ELR (cell line): ENCODE measurements at regions not wholly inside any gene's neighbourhood (a gene's known extent, or its start where the extent isn't known, plus 50 kb on each side); places are given as distances from the start of the nearest gene placed in this dataset.

Experiments used
- DNase-seq: peaks from one replicate; pipeline ENCODE4 v3.0.0-alpha.2; 2015; ENCODE audit warnings: low read depth

DNA sequence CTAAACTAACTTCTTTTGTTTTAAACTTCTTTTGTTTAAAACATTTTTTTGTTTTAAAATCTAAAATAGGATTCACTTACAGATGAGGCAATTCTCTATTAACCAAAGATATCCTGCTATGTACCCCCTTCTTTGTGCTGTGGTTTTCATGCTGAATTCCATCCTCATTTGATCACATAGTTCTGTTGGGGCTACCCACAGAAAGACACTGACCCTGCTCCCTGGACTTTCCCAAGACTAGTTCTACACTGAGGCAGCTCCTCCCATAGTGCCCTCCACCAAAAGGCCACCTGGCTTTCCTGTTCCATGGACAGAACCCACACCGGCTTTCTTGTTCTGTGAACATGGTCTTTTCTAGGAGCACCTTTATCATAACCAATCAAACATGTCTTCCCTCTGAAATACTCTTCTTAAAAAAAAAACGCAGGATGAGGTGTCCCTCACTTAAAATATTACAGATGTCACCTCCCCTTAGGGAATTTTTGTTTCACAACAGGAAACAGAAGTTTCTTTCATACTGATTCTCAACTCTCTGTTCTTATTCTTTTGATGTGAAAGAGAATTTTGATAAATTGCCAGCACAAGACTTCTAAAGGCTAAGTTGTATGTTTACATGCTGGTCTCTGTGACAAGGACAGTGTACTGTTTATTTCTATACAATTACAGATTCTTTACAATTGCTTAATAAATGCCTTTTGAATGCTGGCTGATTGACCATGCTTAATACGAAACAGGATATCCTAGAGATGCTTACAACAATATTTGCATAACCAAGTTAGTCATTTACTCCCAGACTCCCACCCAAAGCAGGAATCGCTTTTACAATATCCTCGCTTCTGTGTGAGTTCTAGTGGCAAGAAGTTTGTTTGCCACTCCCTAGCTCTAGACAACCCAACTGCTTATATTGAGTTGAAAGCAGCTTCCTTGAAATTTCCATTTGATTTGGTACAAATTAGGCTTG is 300.4 kb downstream of the DTWD2 start:
- DNase-seq, result no peak

DNA sequence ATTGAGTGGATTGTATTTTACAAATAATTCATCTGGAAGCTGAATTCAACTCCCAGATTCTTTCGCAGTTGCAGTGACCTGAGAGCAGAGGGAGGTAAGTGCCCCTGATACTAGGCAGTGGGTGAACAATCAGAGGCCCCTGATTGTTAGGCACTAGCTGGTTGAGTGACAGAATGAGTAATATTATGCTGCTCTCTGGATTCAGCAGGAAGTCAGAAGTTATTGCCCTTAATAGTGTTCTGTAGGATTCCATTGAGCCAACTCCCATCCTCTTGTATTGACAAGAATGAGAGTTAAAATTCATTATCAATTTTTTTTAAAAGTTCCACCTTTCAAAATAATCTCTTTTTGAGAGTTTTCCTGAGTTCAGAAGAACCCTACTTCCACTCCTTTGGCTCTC is 301.2 kb downstream of the DTWD2 start:
- DNase-seq, result no peak

DNA sequence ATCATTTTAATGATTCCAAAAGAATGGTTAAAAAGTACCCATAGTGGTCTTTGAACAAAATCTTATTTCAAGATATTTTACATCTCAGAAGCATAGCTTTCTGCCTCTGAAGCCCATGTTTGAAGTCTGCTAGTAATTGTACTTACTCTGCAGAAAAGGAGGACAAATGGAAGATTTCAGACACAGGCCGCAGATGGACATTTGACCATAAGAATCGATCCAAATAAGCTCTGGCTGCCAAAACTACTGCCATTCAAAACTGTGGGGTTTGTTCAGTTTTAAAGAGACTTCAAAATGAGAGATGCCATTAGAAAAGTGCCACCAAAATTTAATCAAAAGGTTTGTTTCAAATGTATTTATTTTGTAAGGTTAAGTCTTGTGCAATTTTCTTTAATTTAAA is 306.7 kb downstream of the DTWD2 start:
- no peak for DNase-seq

DNA sequence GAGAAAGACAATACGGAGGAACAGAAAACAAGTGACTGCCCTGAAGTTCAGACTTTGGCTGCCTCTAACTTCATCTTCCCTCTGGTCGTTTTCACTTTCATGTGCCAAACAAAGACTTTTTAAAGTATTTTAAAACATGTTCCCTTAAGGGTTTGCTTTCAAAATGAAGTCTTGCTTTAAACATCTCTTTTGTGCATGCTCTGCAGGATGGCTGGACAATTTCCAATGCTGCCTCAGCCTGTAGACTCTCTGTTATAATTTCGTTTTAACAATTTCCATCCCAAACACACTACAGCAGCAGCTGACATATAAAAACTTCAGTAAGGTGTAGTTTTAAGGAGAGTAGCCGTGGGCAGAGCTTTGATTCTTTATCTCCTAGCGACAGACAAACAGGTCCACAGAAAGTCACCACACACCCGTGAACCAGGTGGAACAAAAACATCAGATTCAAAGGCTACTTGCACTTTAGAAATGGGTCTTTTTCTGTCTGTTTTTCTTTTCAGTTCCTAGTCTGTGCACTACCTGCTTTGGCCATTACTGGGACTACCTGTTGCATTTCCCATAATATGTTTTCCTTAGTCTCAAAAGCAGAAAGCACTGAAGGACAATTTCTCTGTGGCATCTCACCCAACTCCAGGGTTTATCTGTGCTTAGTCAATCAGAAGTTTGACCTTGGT is 308.9 kb downstream of the DTWD2 start:
- DNase-seq, result no peak

DNA sequence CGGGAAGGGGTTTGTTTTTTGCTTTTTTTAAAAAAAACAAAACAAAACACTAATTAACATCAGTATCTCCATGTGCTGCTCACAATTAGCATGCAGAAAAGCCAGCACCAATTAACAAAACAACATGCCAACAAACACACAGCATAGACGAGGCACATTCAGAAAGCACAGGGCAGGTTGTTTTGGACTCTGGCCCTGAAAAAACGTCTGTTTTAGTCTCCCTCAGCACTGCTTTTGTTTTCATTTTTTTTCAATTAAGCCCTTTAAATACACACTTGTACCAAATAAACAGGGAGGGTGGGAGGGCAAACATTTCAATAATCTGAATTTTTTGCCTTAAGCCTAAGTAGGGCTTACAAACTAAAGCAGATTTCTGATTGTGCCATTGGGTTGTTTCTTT is 309.6 kb downstream of the DTWD2 start:
- DNase-seq, result no peak

GRCh38 chr5:118675247-118675646 is 313.1 kb downstream of the DTWD2 start:
- no peak for DNase-seq

DNA sequence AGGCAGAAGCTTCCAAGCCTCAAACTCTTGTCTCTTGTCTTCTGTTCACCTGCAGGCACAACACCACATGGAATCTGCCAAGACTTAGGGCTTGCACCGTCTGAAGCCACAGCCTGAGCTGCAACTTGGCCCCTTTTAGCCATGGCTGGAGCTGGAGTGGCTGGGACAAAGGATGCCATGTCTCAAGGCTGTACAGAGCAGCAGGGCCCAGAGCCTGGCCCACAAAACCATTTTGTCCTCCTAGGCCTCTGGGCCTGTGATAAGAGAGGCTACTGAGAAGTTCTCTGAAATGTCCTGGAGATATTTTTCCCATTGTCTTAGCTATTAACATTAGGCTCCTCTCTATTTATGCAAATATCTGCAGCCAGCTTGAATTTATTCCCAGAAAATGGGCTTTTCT is 330.8 kb downstream of the DTWD2 start:
- no peak for DNase-seq

GRCh38 chr5:118653872-118654271 is 334.5 kb downstream of the DTWD2 start:
- DNase-seq, result no peak

DNA sequence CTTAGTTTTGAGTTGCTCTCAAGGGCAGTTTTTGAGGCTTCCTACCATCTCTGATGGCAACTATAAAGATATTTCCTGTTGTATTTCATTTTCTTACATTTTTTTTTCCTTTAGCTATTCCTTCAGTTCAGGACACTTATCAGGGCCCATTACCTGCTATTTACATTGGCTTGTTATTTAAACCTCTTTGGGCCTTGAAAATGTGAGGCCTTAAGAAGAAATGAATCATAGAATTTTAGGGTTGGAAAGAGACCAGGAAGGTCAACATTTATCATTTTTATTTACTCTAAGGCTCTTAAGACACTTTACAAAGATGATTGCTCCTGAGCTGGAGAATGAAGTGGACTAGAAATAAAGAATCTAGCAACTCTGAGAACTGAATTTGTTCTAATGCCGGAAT is 335.2 kb downstream of the DTWD2 start:
- no peak for DNase-seq

- DNase-seq, result no peak
Measured at GRCh38 chr5:118651002-118651401, 337.3 kb downstream of the DTWD2 start.

DNA sequence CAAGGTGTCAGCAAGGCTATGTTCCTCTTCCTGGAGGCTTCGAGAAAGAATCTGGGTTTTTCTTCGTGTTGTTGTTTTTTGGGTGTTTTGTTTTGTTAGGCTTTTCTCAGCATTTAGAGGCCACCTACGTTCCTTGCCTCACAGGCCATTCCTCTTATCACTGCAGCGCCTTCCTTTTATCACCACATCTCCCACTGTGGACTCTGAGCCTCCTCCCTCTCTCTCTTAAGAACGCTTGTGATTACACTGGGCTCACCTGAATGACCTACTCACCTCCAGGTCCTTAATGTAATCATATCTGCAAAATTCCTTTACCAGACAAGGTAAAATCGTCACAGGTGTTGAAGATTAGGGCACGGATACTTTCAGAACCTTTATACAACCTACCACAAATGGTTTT is 340.8 kb downstream of the DTWD2 start:
- no peak for DNase-seq

- no peak for DNase-seq
Measured at GRCh38 chr5:118646917-118647316, 341.4 kb downstream of the DTWD2 start.

DNA sequence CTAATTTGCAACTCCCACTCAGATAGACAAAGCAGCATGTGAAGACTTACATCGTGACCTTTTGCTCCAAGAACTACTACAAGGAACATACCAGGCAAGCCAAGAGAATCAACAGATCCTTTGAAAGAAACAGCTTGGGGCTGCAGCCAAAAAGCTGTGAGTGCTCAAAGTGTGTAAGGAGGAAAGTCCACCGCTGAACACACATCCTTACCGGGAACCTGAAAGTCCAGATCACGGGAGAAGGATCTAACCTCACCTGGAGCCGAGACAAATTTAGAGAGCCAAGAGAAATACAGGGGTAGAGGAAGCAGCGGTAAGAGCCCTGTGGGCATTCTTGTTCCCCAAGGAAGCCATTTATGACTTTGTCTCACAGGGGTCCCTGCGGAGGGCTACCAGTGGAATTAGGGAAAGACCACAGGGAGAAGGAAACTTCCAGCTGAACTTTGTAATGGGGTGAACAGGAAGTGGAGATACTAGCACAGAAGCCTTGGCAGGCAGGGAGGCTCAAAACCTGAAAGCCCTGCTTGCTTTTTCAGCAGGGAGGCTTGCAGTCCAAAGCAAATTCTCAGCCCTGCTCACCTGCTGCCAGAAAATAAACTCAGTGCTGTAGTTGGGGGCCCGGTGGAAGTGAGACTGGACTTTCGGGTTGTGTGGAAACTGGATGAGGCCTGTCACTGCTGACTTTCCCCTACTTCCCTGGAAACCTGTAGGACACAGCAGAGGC is 350.2 kb downstream of the DTWD2 start:
- DNase-seq, result no peak

DNA sequence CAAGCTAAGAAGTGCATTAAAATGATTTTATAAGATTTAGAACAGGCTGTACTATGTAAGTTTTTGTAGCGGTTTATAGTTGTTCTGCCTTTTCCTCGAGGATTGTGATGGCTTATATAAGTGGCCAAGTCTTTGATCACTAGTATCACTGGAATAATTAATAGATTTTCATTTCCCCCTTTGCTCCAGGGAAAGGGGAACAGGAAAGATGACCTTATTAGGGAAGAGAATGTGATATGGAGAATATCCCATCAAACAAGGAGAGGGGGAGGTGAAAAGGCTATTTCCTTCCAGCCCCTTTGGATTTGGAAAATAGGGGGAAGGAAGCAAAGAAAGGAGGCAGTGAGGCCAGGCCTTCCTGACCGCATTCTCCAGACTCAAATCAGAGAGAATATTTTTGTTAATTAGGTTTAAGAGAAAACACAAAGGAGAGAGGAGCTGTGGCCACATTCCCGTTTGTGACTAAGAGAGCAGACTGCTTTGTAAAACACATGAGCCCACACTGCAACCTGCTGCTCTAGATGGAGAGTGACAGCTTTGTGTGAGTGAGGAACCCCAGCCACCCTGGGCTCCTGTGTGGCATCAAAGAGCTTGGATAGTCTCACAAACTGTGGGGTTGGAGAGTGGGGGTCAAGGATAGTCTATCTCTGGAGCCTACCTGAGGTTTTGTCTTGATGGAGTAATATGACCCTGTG is 359.5 kb downstream of the DTWD2 start:
- no peak for DNase-seq

- DNase-seq, result no peak
Measured at GRCh38 chr5:118620233-118620632, 368.1 kb downstream of the DTWD2 start.

GRCh38 chr5:118619823-118620222 is 368.5 kb downstream of the DTWD2 start:
- DNase-seq, result no peak

GRCh38 chr5:118616281-118616680 is 372.1 kb downstream of the DTWD2 start:
- no peak for DNase-seq

- DNase-seq, result no peak
Measured at GRCh38 chr5:118614731-118615456, 373.5 kb downstream of the DTWD2 start.

DNA sequence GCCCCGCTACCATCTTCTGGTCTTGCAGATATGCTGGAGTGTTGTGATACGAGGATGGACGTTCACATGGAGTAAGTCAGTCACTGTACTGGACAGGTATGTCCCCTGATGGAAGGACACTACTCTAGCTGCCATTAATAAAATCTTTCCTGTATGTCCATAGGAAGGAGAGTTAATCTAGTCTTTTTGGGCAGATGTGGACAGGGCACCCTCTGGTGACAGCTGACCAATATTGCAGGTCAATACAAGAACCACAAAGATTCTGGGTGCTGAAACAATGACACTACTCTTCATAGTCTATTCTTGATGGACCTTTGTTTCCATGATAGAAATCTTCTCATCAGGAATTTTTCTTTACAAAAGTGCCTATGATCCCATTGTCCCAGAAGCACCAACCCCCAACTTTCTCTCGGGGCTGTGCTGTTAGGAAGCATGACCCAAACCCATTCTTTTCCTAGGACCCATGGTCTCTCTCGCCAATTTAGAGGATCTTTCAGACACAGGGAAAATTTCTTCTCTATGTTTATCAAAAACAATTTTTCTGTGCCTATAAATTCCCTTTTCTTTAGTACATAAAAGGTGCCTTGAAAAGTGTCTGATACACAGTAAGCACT is 376.9 kb downstream of the DTWD2 start:
- no peak for DNase-seq

DNA sequence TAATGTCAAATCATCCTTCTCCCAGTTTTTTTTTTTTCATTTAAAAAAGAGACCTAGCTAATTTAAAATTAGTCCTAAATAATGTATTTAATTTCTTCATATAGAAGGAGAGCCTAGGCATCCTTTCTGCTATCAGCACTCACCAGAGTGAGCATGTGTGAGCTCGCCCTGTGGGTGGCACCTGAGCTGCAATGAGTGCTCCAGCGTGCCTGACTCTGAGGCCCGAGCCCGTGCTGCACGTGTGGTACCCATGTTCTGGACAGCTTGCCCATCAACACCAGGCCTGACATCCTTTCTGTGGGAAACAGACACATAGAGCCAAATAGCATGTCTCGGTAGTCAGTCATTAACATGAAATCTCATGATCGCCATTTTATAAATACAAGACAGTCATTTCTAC is 381.4 kb downstream of the DTWD2 start:
- no peak for DNase-seq

DNA sequence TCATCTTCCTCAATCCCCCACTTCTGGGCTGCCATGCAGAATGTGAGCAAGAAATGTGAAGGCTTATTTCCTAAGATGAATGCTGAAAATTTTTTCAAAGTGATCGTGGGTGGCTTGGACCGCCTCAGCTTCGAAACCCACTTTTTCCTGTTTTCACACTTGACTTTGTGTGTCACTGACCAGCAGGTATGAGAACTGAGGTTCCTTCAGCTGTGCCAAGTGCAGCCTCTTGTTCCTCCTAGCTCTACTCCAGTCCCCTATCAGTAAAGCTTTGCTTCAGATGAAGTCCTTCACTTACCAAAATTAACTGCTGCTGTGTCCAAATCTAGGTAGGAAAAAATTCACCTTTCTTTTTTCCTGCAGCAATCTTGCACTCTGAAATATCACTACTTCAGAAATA is 382.6 kb downstream of the DTWD2 start:
- DNase-seq, result no peak
